ENCODE measurements at regions not wholly inside any gene's neighbourhood (a gene's known extent, or its start where the extent isn't known, plus 50 kb on each side); places are given as distances from the start of the nearest gene placed in this dataset.

DNA sequence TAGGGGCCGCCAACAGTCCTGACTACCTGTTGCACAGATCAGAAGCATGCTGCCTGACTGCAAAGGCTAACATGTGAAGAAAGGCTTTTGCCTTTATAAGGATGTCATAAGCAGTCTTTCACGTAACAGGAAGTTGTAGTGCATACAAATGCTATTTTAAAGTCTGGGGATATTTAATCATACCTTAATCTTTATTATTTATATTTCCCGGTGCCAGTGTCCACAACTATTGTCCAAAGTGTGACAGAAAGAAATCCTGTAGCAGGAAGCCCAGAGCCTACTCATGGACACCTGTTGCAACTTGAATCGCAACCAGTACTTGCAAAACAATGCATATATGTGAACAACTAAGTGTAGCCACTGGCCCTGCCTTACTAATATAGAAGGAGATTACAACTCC is 235.8 kb downstream of the ALDH8A1 start:
- DNase-seq (ENCODE audit: extremely low read depth in 1 of 4, low spot score in 3 of 4) = no peak
- H3K4me2 ChIP-seq (ENCODE audit: insufficient read depth, low read length) = no peak overlapping the region
- H3K9me1 ChIP-seq (ENCODE audit: control insufficient read depth, insufficient read depth, low read length) = no peaks in the 10 kb centered on the region
- in situ Hi-C loops (cut with MboI) = no loop called here
- no peak overlapping the region for H3K27ac ChIP-seq (ENCODE audit: extremely low read depth, low read depth, low read length)
- H3K79me2 ChIP-seq (ENCODE audit: control insufficient read depth, insufficient read depth, low read length) = no peaks in the 10 kb centered on the region
- H2AFZ ChIP-seq (ENCODE audit: low read depth, low read length) = no peak overlapping the region
- no TSS peak for BruUV-seq (replicated peaks)
- no peak for FAIRE-seq
- CTCF ChIA-PET (ENCODE audit: low intra/inter-chr PET ratio) = no interaction called here
- WGBS (ENCODE audit: insufficient coverage, low coverage, missing lambda C conversion rate) = 2% methylated on average over 4 of the region's 4 CpGs
- no peak overlapping the region for H3K4me3 ChIP-seq
- no peaks in the 10 kb centered on the region for H3K9me3 ChIP-seq (replicated peaks; ENCODE audit: control insufficient read depth, insufficient read depth, low read depth, low read length)
- peaks cover 5 to 9% of the 10 kb centered on the region in 2 experiments; a peak in 3 of 5 replicates for H3K27me3 ChIP-seq (ENCODE audit: control insufficient read depth in 2 of 2, insufficient read depth in 2 of 2, low read length in 2 of 2)
- H3K36me3 ChIP-seq (ENCODE audit: control insufficient read depth, insufficient read depth, low read length) = no peaks in the 10 kb centered on the region
- no peak for ATAC-seq
- intact Hi-C loops (cut with micrococcal nuclease) = no loop called here
- H3K9ac ChIP-seq (ENCODE audit: insufficient read depth in 1 of 2, low read depth in 2 of 2, low read length in 2 of 2) = no peak overlapping the region
- POLR2A ChIA-PET = no interaction called here
- H4K20me1 ChIP-seq (replicated peaks; ENCODE audit: control insufficient read depth, insufficient read depth, low read length) = no peaks in the 10 kb centered on the region
- no peaks in the 10 kb centered on the region for H3K4me1 ChIP-seq (replicated peaks in 1 of 2; ENCODE audit: control insufficient read depth in 2 of 2, insufficient read depth in 2 of 2, low read length in 2 of 2)
- TF ChIP-seq NCOA6 (IDR thresholded peaks at IDR 0.05) = no peak
- no peak for TF ChIP-seq CTBP1 (IDR thresholded peaks at IDR 0.05; ENCODE audit: borderline replicate concordance)
- TF ChIP-seq PRMT5 (CRISPR knock-in tag; IDR thresholded peaks at IDR 0.05) = no peak
- no peak for TF ChIP-seq ATF6 (CRISPR knock-in tag; IDR thresholded peaks at IDR 0.05)
- no peak for TF ChIP-seq ETV1 (tag; conservative IDR thresholded peaks at IDR 0.05; ENCODE audit: low read depth)
- no peak for TF ChIP-seq NCOA4 (IDR thresholded peaks at IDR 0.05; ENCODE audit: partially characterized antibody)
- no peak for TF ChIP-seq SRSF9 (IDR thresholded peaks at IDR 0.05; ENCODE audit: borderline replicate concordance, low read depth, low read length)
- TF ChIP-seq ZNF551 (CRISPR knock-in tag; IDR thresholded peaks at IDR 0.05) = no peak
- TF ChIP-seq CBX2 (IDR thresholded peaks at IDR 0.05; ENCODE audit: insufficient read depth, low read length, poor library complexity, severe bottlenecking) = no peak
- TF ChIP-seq TCF3 (CRISPR knock-in tag; IDR thresholded peaks at IDR 0.05) = no peak
